GM12878 (cell line): ENCODE measurements at regions not wholly inside any gene's neighbourhood (a gene's known extent, or its start where the extent isn't known, plus 50 kb on each side); places are given as distances from the start of the nearest gene placed in this dataset.

Experiments used
- ATAC-seq: fragments of 200-7000 bp; cut with Tn5 transposase; 3 replicates; pipeline ENCODE4 v1.9.1; 2020; ENCODE audit warnings: mild to moderate bottlenecking, moderate library complexity
- BruUV-seq: library from RNA; stranded (reverse); fragments of 400-500 nt; replicated peaks from 2 replicates; lab custom pipeline; 2021; lab: Mats Ljungman, UMichigan
- CTCF ChIA-PET: fragments of 300-600 bp; sonication (Branson Sonifier 250); formaldehyde crosslinking; extraction: SDS; loops from one replicate; lab custom pipeline; 2021; ENCODE audit warnings: inconsistent platforms; lab: Yijun Ruan, JAX
- POLR2A ChIA-PET: fragments of 350-600 bp; formaldehyde crosslinking; extraction: SDS; loops from one replicate; lab custom pipeline; 2021; ENCODE audit warnings: inconsistent platforms; lab: Charles Lee
- RAD21 ChIA-PET: fragments of 300-600 bp; sonication (Branson Sonifier 250); formaldehyde crosslinking; loops from one replicate; lab custom pipeline; 2023; ENCODE audit warnings: antibody characterized with exemption; ENCODE audit not compliant: unreplicated experiment; lab: Charles Lee
- SMC1A ChIA-PET: fragments of 300-600 bp; sonication (Branson Sonifier 250); formaldehyde crosslinking; loops from one replicate; lab custom pipeline; 2023; ENCODE audit not compliant: unreplicated experiment, uncharacterized antibody; lab: Charles Lee
- DNase-seq: peaks from one replicate; pipeline ENCODE4 v3.0.0-alpha.2; 2011; ENCODE audit warnings: low read depth, low spot score
- FAIRE-seq: peaks from 3 replicates; lab custom pipeline; 2011; peaks lifted over from hg19 to GRCh38; lab: Jason Lieb, UNC
- H2AFZ ChIP-seq: 2 replicates; pipeline ENCODE4 v1.6.0; 2011; ENCODE audit warnings: low read depth, low read length, control low read depth; ENCODE audit not compliant: control insufficient read depth
- H3K27ac ChIP-seq: 2 replicates; pipeline ENCODE4 v1.5.1; 2011; ENCODE audit warnings: control low read depth; ENCODE audit not compliant: control insufficient read depth, insufficient read depth
- H3K27me3 ChIP-seq, 2 experiments: replicated peaks in 1 of 2; 2 replicates each; pipeline versions ENCODE4 v1.6.0 to v1.6.1; 2011; ENCODE audit warnings: low read length in 1 of 2; ENCODE audit not compliant: control insufficient read depth in 2 of 2, insufficient read depth in 2 of 2
- H3K36me3 ChIP-seq, 2 experiments: 2 replicates each; pipeline ENCODE4 v1.5.1; 2011; ENCODE audit warnings: low read length in 1 of 2; ENCODE audit not compliant: control insufficient read depth in 2 of 2, insufficient read depth in 2 of 2
- H3K4me1 ChIP-seq: 2 replicates; pipeline ENCODE4 v1.6.1; 2011; ENCODE audit warnings: mild to moderate bottlenecking, low read length, moderate library complexity, mixed read lengths; ENCODE audit not compliant: control insufficient read depth, insufficient read depth
- H3K4me2 ChIP-seq: 2 replicates; pipeline ENCODE4 v1.6.0; 2011; ENCODE audit warnings: control low read depth; ENCODE audit not compliant: control insufficient read depth, insufficient read depth
- H3K4me3 ChIP-seq: fragments of 200-600 bp; sonication (generic); 2 replicates; pipeline ENCODE4 v1.5.1; 2016
- H3K79me2 ChIP-seq: 2 replicates; pipeline ENCODE4 v1.6.0; 2011; ENCODE audit warnings: low read length; ENCODE audit not compliant: control insufficient read depth, insufficient read depth
- H3K9ac ChIP-seq: 2 replicates; pipeline ENCODE4 v1.8.0; 2011; ENCODE audit warnings: low read length, control low read depth, mixed read lengths; ENCODE audit not compliant: control insufficient read depth, insufficient read depth
- H3K9me3 ChIP-seq: replicated peaks from 3 replicates; pipeline ENCODE4 v1.5.1; 2011; ENCODE audit warnings: mild to moderate bottlenecking, low read length; ENCODE audit not compliant: control insufficient read depth, insufficient read depth
- H4K20me1 ChIP-seq: 2 replicates; pipeline ENCODE4 v1.6.0; 2011; ENCODE audit not compliant: control insufficient read depth, insufficient read depth
- ATF2 ChIP-seq: IDR thresholded peaks from 2 replicates; pipeline ENCODE4 v1.6.1; 2012; ENCODE audit warnings: low read length, inconsistent platforms
- CHD2 ChIP-seq: IDR thresholded peaks from 2 replicates; pipeline ENCODE4 v1.6.1; 2011; ENCODE audit warnings: low read depth, low read length, improper control_type of control experiment, borderline replicate concordance
- CTCF ChIP-seq, 3 experiments: IDR thresholded peaks in 2 of 3; conservative IDR thresholded peaks in 1 of 3; 2 replicates each; pipeline ENCODE4 v1.5.1; 2011; ENCODE audit warnings: low read depth in 3 of 3, low read length in 3 of 3, mild to moderate bottlenecking in 3 of 3, control low read depth in 2 of 3, moderate library complexity in 2 of 3, inconsistent platforms in 1 of 3, mixed read lengths in 1 of 3; ENCODE audit not compliant: control insufficient read depth in 2 of 3, insufficient read depth in 1 of 3; ENCODE audit errors: extremely low read depth in 1 of 3
- GABPA ChIP-seq: IDR thresholded peaks from 2 replicates; pipeline ENCODE4 v1.6.1; 2014; ENCODE audit warnings: antibody characterized with exemption, low read depth, mild to moderate bottlenecking, inconsistent platforms
- HCFC1 ChIP-seq: fragments of 150-350 bp; IDR thresholded peaks from 2 replicates; pipeline ENCODE4 v1.6.1; 2014; ENCODE audit warnings: low read length
- HDAC2 ChIP-seq: fragments of 200-600 bp; sonication (generic); IDR thresholded peaks from 2 replicates; pipeline ENCODE4 v1.6.1; 2017
- MLLT1 ChIP-seq: fragments of 450-650 bp; IDR thresholded peaks from 2 replicates; pipeline ENCODE4 v1.6.1; 2016; ENCODE audit warnings: mild to moderate bottlenecking
- MYC ChIP-seq: IDR thresholded peaks from 2 replicates; pipeline ENCODE4 v1.6.1; 2011; ENCODE audit warnings: mild to moderate bottlenecking, low read length, moderate library complexity, inconsistent platforms; ENCODE audit not compliant: insufficient read depth, insufficient replicate concordance, insufficient read length, severe bottlenecking
- POLR2A ChIP-seq: IDR thresholded peaks from 2 replicates; pipeline ENCODE4 v1.6.1; 2011; ENCODE audit warnings: low read depth, mild to moderate bottlenecking, low read length
- POLR2AphosphoS2 ChIP-seq: IDR thresholded peaks from 2 replicates; pipeline ENCODE4 v1.6.1; 2011; ENCODE audit warnings: low read depth, mild to moderate bottlenecking, low read length, improper control_type of control experiment, moderate library complexity
- POU2F2 ChIP-seq: IDR thresholded peaks from 3 replicates; pipeline ENCODE4 v1.6.1; 2011; ENCODE audit warnings: low read depth, mild to moderate bottlenecking, low read length, borderline replicate concordance
- RCOR1 ChIP-seq: conservative IDR thresholded peaks from 2 replicates; pipeline ENCODE4 v1.6.1; 2012; ENCODE audit warnings: low read depth, low read length, improper control_type of control experiment
- SKIL ChIP-seq: fragments of 450-650 bp; IDR thresholded peaks from 2 replicates; pipeline ENCODE4 v1.6.1; 2017; ENCODE audit warnings: mild to moderate bottlenecking, low read depth, inconsistent platforms; ENCODE audit not compliant: poor library complexity, severe bottlenecking
- SUPT20H ChIP-seq: IDR thresholded peaks from 2 replicates; pipeline ENCODE4 v1.6.1; 2011; ENCODE audit warnings: low read depth, mild to moderate bottlenecking, low read length, moderate library complexity, borderline replicate concordance; ENCODE audit not compliant: control insufficient read depth
- USF2 ChIP-seq: IDR thresholded peaks from 2 replicates; pipeline ENCODE4 v1.6.1; 2011; ENCODE audit warnings: low read depth, low read length, improper control_type of control experiment, borderline replicate concordance
- ZNF207 ChIP-seq: fragments of 450-650 bp; IDR thresholded peaks from 2 replicates; pipeline ENCODE4 v1.6.1; 2014; ENCODE audit warnings: antibody characterized with exemption, mild to moderate bottlenecking, borderline replicate concordance
- ZNF622 ChIP-seq: fragments of 450-650 bp; IDR thresholded peaks from 2 replicates; pipeline ENCODE4 v1.6.1; 2017; ENCODE audit warnings: mild to moderate bottlenecking, inconsistent platforms
- WGBS: methylation state at CpG from one replicate; pipeline ENCODE4 v1.1.6; 2016; ENCODE audit warnings: low lambda C conversion rate; ENCODE audit not compliant: insufficient replicate concordance, insufficient coverage; ENCODE audit errors: missing lambda C conversion rate; 5-methylcytosine and 5-hydroxymethylcytosine counted together
- in situ Hi-C: fragments of 300-500 bp; cut with MboI; formaldehyde crosslinking; loops from 9 replicates; pipeline ENCODE4 v1.14.3; 2018; ENCODE audit warnings: mixed read lengths
- intact Hi-C: fragments of 100-400 bp; cut with micrococcal nuclease; formaldehyde crosslinking; loops from one replicate; pipeline ENCODE4 v1.14.2; 2022; ENCODE audit not compliant: unreplicated experiment

- FAIRE-seq (no peak), DNase-seq (no peak), ATAC-seq (no peak)
- TF ChIP-seq SUPT20H = no peak
- no peak for TF ChIP-seq HDAC2
- TF ChIP-seq CHD2 = no peak
- no peak for TF ChIP-seq RCOR1
- no peak for TF ChIP-seq USF2
- no peak for TF ChIP-seq MLLT1
- no peak for TF ChIP-seq POU2F2
- TF ChIP-seq POLR2A = no peak
- TF ChIP-seq ZNF207 = no peak
- no peak for TF ChIP-seq MYC
- TF ChIP-seq HCFC1 = no peak
- TF ChIP-seq CTCF (IDR thresholded peaks at IDR 0.05 in 2 of 3, conservative IDR thresholded peaks at IDR 0.05 in 1 of 3; ENCODE audit: control insufficient read depth in 2 of 3, extremely low read depth in 1 of 3, insufficient read depth in 1 of 3, low read depth in 3 of 3, low read length in 3 of 3) = no peak
- no peak for TF ChIP-seq POLR2AphosphoS2
- TF ChIP-seq ZNF622 = no peak
- TF ChIP-seq SKIL = no peak
- TF ChIP-seq ATF2 = no peak
- TF ChIP-seq GABPA = no peak
- ChIA-PET RAD21 (no interaction called here), SMC1A (interaction anchor here (0.6 kb wide), 1 partner anchor 34 kb away, joined by 3 read pairs; no protein-coding TSS in a partner anchor), CTCF (no interaction called here), POLR2A (no interaction called here)
- H3K27ac ChIP-seq = no peak overlapping the region
- intact Hi-C loops (no loop called here), in situ Hi-C loops (no loop called here)
- H3K4me2 ChIP-seq = no peak overlapping the region
- no peaks in the 10 kb centered on the region for H3K79me2 ChIP-seq
- no peaks in the 10 kb centered on the region for H4K20me1 ChIP-seq
- no peaks in the 10 kb centered on the region for H3K4me1 ChIP-seq
- no TSS peak for BruUV-seq
- no peaks in the 10 kb centered on the region for H3K36me3 ChIP-seq
- WGBS = 27% methylated on average over 3 of the region's 3 CpGs
- H3K4me3 ChIP-seq = no peak overlapping the region
- H3K9me3 ChIP-seq = no peaks in the 10 kb centered on the region; the same call in 1 of the 3 replicates
- no peak overlapping the region for H2AFZ ChIP-seq
- H3K9ac ChIP-seq = no peak overlapping the region
- no peaks in the 10 kb centered on the region for H3K27me3 ChIP-seq
Measured at GRCh38 chr5:53785924-53786323, 225.5 kb downstream of the NDUFS4 start.
